CD4-positive, CD25-positive, alpha-beta regulatory T cell (primary cell): ENCODE measurements at regions not wholly inside any gene's neighbourhood (a gene's known extent, or its start where the extent isn't known, plus 50 kb on each side); places are given as distances from the start of the nearest gene placed in this dataset.
"Not testable (repeated sequence)": the region's sequence is repeated elsewhere in the genome, so short reads cannot be mapped to it uniquely, and the experiment has no call there.

Experiments
- ATAC-seq, 2 donors: fragments of 150-1000 bp; cut with Tn5 transposase; one replicate each; pipeline ENCODE4 v1.10.0; 2021; ENCODE audit warnings: low read depth in 2 of 2, moderate number of reproducible peaks in 2 of 2, moderate library complexity in 1 of 2
- DNase-seq, 3 donors: peaks; one replicate each; pipeline versions ENCODE4 v3.0.0 to v3.0.0-alpha.2; 2012 to 2022; ENCODE audit warnings: mixed read lengths in 1 of 3
- H3K27ac ChIP-seq: one replicate; pipeline ENCODE4 v1.7.0; 2013; ENCODE audit warnings: mild to moderate bottlenecking, low read length; ENCODE audit not compliant: insufficient read depth, poor library complexity, severe bottlenecking
- H3K27me3 ChIP-seq: one replicate; pipeline ENCODE4 v1.7.0; 2013; ENCODE audit warnings: low read length; ENCODE audit not compliant: control insufficient read depth, insufficient read depth
- H3K36me3 ChIP-seq: one replicate; pipeline ENCODE4 v1.7.0; 2013; ENCODE audit warnings: mild to moderate bottlenecking, low read length, moderate library complexity; ENCODE audit not compliant: control insufficient read depth, insufficient read depth
- H3K4me1 ChIP-seq: 2 replicates; pipeline ENCODE4 v1.7.0; 2013; ENCODE audit warnings: mild to moderate bottlenecking, low read length; ENCODE audit not compliant: insufficient read depth, control insufficient read depth, poor library complexity, severe bottlenecking
- H3K4me3 ChIP-seq: one replicate; pipeline ENCODE4 v1.7.0; 2013; ENCODE audit warnings: low read depth, mild to moderate bottlenecking, low read length, moderate library complexity
- H3K9me3 ChIP-seq, 2 experiments: 1 replicate in 1 of 2; 2 replicates in 1 of 2; pipeline ENCODE4 v1.7.0; 2013; ENCODE audit warnings: low read length in 2 of 2, mild to moderate bottlenecking in 1 of 2, moderate library complexity in 1 of 2; ENCODE audit not compliant: control insufficient read depth in 2 of 2
- H3K27ac Mint-ChIP-seq, 3 donors: one replicate each; pipeline ENCODE4 v1.8.0; 2020 to 2022; ENCODE audit warnings: mild to moderate bottlenecking in 3 of 3, mixed read lengths in 3 of 3, moderate library complexity in 2 of 3
- H3K27me3 Mint-ChIP-seq: one replicate; pipeline ENCODE4 v1.8.0; 2022; ENCODE audit warnings: mild to moderate bottlenecking, mixed read lengths
- H3K36me3 Mint-ChIP-seq: one replicate; pipeline ENCODE4 v1.8.0; 2020; ENCODE audit warnings: mixed read lengths
- H3K4me1 Mint-ChIP-seq, 4 donors: one replicate each; pipeline ENCODE4 v1.8.0; 2020 to 2022; ENCODE audit warnings: mixed read lengths in 4 of 4, mild to moderate bottlenecking in 1 of 4
- H3K4me3 Mint-ChIP-seq, 4 donors: one replicate each; pipeline ENCODE4 v1.8.0; 2020 to 2022; ENCODE audit warnings: mild to moderate bottlenecking in 4 of 4, mixed read lengths in 4 of 4, moderate library complexity in 3 of 4
- H3K9me3 Mint-ChIP-seq, 7 donors: one replicate each; pipeline ENCODE4 v1.8.0; 2020 to 2022; ENCODE audit warnings: mixed read lengths in 7 of 7, mild to moderate bottlenecking in 3 of 7, moderate library complexity in 2 of 7

- not testable (repeated sequence) for H3K36me3 Mint-ChIP-seq, H3K36me3 ChIP-seq, H3K4me3 Mint-ChIP-seq, H3K27me3 ChIP-seq, H3K27me3 Mint-ChIP-seq, H3K9me3 Mint-ChIP-seq, H3K9me3 ChIP-seq, ATAC-seq, H3K27ac ChIP-seq, H3K27ac Mint-ChIP-seq, H3K4me1 Mint-ChIP-seq, H3K4me3 ChIP-seq, DNase-seq, H3K4me1 ChIP-seq
Observed at GRCh38 chr5:6094180-6094579, 284.2 kb downstream of the MED10 start.

GRCh38 chr5:6090838-6091237 lies 287.5 kb downstream of the MED10 start:
- no peak overlapping the region for H3K4me3 ChIP-seq

GRCh38 chr5:6090079-6090654 lies 288.2 kb downstream of the MED10 start:
- H3K4me3 Mint-ChIP-seq, result no peak overlapping the region
- no peaks in the 10 kb centered on the region for H3K4me1 ChIP-seq
- no peak for DNase-seq
- H3K27me3 Mint-ChIP-seq, result no peaks in the 10 kb centered on the region
- no peaks in the 10 kb centered on the region for H3K36me3 ChIP-seq
- ATAC-seq, result no peak
- no peaks in the 10 kb centered on the region for H3K27me3 ChIP-seq
- no peaks in the 10 kb centered on the region for H3K4me1 Mint-ChIP-seq
- no peaks in the 10 kb centered on the region for H3K9me3 ChIP-seq
- no peak overlapping the region for H3K27ac Mint-ChIP-seq
- no peak overlapping the region for H3K4me3 ChIP-seq
- no peaks in the 10 kb centered on the region for H3K36me3 Mint-ChIP-seq
- no peak overlapping the region for H3K27ac ChIP-seq
- H3K9me3 Mint-ChIP-seq, result peaks cover 0 to 3% (median 0%) of the 10 kb centered on the region in 7 donors

More at GRCh38 chr5:6090838-6091237, 287.5 kb downstream of the MED10 start:
- Histone ChIP-seq H3K27me3 (no peaks in the 10 kb centered on the region), H3K36me3 (no peaks in the 10 kb centered on the region), H3K9me3 (no peaks in the 10 kb centered on the region), H3K4me1 (no peaks in the 10 kb centered on the region), H3K27ac (no peak overlapping the region)
- Mint-ChIP-seq H3K36me3 (no peaks in the 10 kb centered on the region), H3K4me3 (no peak overlapping the region), H3K4me1 (no peaks in the 10 kb centered on the region), H3K27ac (no peak overlapping the region), H3K27me3 (no peaks in the 10 kb centered on the region), H3K9me3 (peaks cover 0 to 5% (median 0%) of the 10 kb centered on the region in 7 donors)
- no peak for DNase-seq
- no peak for ATAC-seq

- H3K27me3 ChIP-seq, result no peaks in the 10 kb centered on the region
- H3K4me3 ChIP-seq, result no peak overlapping the region
- no peaks in the 10 kb centered on the region for H3K4me1 ChIP-seq
- no peak for ATAC-seq
- no peak overlapping the region for H3K4me3 Mint-ChIP-seq
- H3K36me3 Mint-ChIP-seq, result no peaks in the 10 kb centered on the region
- no peak overlapping the region for H3K27ac Mint-ChIP-seq
- H3K4me1 Mint-ChIP-seq, result no peaks in the 10 kb centered on the region
- H3K9me3 ChIP-seq, result no peaks in the 10 kb centered on the region
- DNase-seq, result no peak
- no peaks in the 10 kb centered on the region for H3K27me3 Mint-ChIP-seq
- peaks cover 0 to 3% (median 0%) of the 10 kb centered on the region in 7 donors for H3K9me3 Mint-ChIP-seq
- no peaks in the 10 kb centered on the region for H3K36me3 ChIP-seq
- H3K27ac ChIP-seq, result no peak overlapping the region
Observed at GRCh38 chr5:6088706-6089105, 289.6 kb downstream of the MED10 start.

GRCh38 chr5:6087576-6087975 lies 290.8 kb downstream of the MED10 start:
- Mint-ChIP-seq H3K27ac (no peak overlapping the region), H3K27me3 (no peaks in the 10 kb centered on the region), H3K36me3 (no peaks in the 10 kb centered on the region), H3K4me3 (no peak overlapping the region), H3K9me3 (peaks cover 0 to 2% (median 0%) of the 10 kb centered on the region in 7 donors), H3K4me1 (no peaks in the 10 kb centered on the region)
- Histone ChIP-seq H3K4me3 (no peak overlapping the region), H3K27ac (no peak overlapping the region), H3K9me3 (no peaks in the 10 kb centered on the region), H3K4me1 (no peaks in the 10 kb centered on the region), H3K36me3 (no peaks in the 10 kb centered on the region), H3K27me3 (no peaks in the 10 kb centered on the region)
- DNase-seq, result no peak
- ATAC-seq, result no peak

GRCh38 chr5:6086871-6087270 lies 291.5 kb downstream of the MED10 start:
- DNase-seq (no peak), ATAC-seq (no peak)
- H3K4me1 Mint-ChIP-seq, result no peaks in the 10 kb centered on the region
- peaks cover 0 to 2% (median 0%) of the 10 kb centered on the region in 7 donors for H3K9me3 Mint-ChIP-seq
- no peaks in the 10 kb centered on the region for H3K36me3 Mint-ChIP-seq
- Histone ChIP-seq H3K27me3 (no peaks in the 10 kb centered on the region), H3K4me3 (no peak overlapping the region), H3K4me1 (no peaks in the 10 kb centered on the region), H3K27ac (no peak overlapping the region), H3K9me3 (no peaks in the 10 kb centered on the region), H3K36me3 (no peaks in the 10 kb centered on the region)
- H3K27me3 Mint-ChIP-seq, result no peaks in the 10 kb centered on the region
- H3K27ac Mint-ChIP-seq, result no peak overlapping the region
- H3K4me3 Mint-ChIP-seq, result no peak overlapping the region

GRCh38 chr5:6085341-6085860 lies 292.9 kb downstream of the MED10 start:
- H3K27me3 Mint-ChIP-seq, result no peaks in the 10 kb centered on the region
- H3K9me3 Mint-ChIP-seq, result peaks cover 0 to 2% (median 0%) of the 10 kb centered on the region in 7 donors
- Histone ChIP-seq H3K9me3 (no peaks in the 10 kb centered on the region), H3K27me3 (no peaks in the 10 kb centered on the region), H3K36me3 (no peaks in the 10 kb centered on the region), H3K4me3 (no peak overlapping the region), H3K27ac (no peak overlapping the region), H3K4me1 (no peaks in the 10 kb centered on the region)
- ATAC-seq (no peak), DNase-seq (no peak)
- H3K36me3 Mint-ChIP-seq, result no peaks in the 10 kb centered on the region
- no peak overlapping the region for H3K4me3 Mint-ChIP-seq
- H3K27ac Mint-ChIP-seq, result no peak overlapping the region
- no peaks in the 10 kb centered on the region for H3K4me1 Mint-ChIP-seq

- no peaks in the 10 kb centered on the region for H3K27me3 Mint-ChIP-seq
- no peak overlapping the region for H3K4me3 Mint-ChIP-seq
- H3K27me3 ChIP-seq, result no peaks in the 10 kb centered on the region
- DNase-seq, result no peak
- peaks cover 0 to 2% (median 0%) of the 10 kb centered on the region in 7 donors for H3K9me3 Mint-ChIP-seq
- no peaks in the 10 kb centered on the region for H3K9me3 ChIP-seq
- H3K36me3 Mint-ChIP-seq, result no peaks in the 10 kb centered on the region
- no peaks in the 10 kb centered on the region for H3K36me3 ChIP-seq
- no peak for ATAC-seq
- no peak overlapping the region for H3K4me3 ChIP-seq
- no peaks in the 10 kb centered on the region for H3K4me1 ChIP-seq
- H3K4me1 Mint-ChIP-seq, result no peaks in the 10 kb centered on the region
- H3K27ac Mint-ChIP-seq, result no peak overlapping the region
- H3K27ac ChIP-seq, result no peak overlapping the region
Observed at GRCh38 chr5:6084836-6085235, 293.5 kb downstream of the MED10 start.
